ENCODE measurements at regions not wholly inside any gene's neighbourhood (a gene's known extent, or its start where the extent isn't known, plus 50 kb on each side); places are given as distances from the start of the nearest gene placed in this dataset.

DNA sequence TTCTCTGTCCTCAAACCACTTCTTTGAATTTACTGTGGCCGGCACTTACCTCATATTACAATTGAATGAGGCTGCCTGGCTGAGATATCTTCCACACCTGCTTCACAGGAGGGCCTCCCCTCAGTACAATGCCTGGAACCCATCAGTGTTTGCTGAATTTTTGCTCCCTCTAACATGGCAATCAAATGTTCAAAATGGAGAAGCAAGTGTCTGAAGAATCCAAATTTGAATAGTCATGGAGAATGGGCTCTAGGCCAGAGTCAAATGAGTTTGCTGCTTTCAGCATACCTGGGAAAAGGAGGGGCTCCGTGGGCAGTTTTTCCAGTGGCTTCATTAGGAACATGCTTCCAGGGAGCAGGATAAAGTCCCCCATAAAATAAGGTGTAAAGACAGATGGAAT lies 564.8 kb downstream of the UTRN start:
- Histone ChIP-seq H3K9me3 (ENCODE audit: control insufficient read depth in 4 of 4, low read length in 3 of 4) (no peaks in the 10 kb centered on the region), H3K4me1 (ENCODE audit: control insufficient read depth in 4 of 4, insufficient read depth in 4 of 4, low read length in 3 of 4) (no peaks in the 10 kb centered on the region), H3K27me3 (ENCODE audit: control insufficient read depth in 4 of 4, insufficient read depth in 4 of 4, low read length in 3 of 4) (no peaks in the 10 kb centered on the region), H3K36me3 (ENCODE audit: control insufficient read depth in 4 of 4, insufficient read depth in 3 of 4, low read depth in 1 of 4, low read length in 3 of 4) (peaks cover 2 to 14% (median 9%) of the 10 kb centered on the region in 4 donors), H3K9ac (ENCODE audit: low read depth in 1 of 2, low read length in 2 of 2) (no peak overlapping the region), H3K4me3 (ENCODE audit: low read depth in 1 of 3, low read length in 3 of 3) (no peak overlapping the region), H3K27ac (ENCODE audit: low read depth in 1 of 2, low read length in 2 of 2) (no peak overlapping the region)
- WGBS, result 95% methylated on average over 2 of the region's 2 CpGs
- DNase-seq (ENCODE audit: low spot score), result no peak
- TF ChIP-seq RXRA (IDR thresholded peaks at IDR 0.05) (no peak), HNF4A (conservative IDR thresholded peaks at IDR 0.05) (no peak), SP1 (IDR thresholded peaks at IDR 0.05) (no peak)
- TF ChIP-seq, protein P1, sequence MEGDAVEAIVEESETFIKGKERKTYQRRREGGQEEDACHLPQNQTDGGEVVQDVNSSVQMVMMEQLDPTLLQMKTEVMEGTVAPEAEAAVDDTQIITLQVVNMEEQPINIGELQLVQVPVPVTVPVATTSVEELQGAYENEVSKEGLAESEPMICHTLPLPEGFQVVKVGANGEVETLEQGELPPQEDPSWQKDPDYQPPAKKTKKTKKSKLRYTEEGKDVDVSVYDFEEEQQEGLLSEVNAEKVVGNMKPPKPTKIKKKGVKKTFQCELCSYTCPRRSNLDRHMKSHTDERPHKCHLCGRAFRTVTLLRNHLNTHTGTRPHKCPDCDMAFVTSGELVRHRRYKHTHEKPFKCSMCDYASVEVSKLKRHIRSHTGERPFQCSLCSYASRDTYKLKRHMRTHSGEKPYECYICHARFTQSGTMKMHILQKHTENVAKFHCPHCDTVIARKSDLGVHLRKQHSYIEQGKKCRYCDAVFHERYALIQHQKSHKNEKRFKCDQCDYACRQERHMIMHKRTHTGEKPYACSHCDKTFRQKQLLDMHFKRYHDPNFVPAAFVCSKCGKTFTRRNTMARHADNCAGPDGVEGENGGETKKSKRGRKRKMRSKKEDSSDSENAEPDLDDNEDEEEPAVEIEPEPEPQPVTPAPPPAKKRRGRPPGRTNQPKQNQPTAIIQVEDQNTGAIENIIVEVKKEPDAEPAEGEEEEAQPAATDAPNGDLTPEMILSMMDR (IDR thresholded peaks at IDR 0.05; ENCODE audit: low read depth, low read length, missing input control), result no peak

DNA sequence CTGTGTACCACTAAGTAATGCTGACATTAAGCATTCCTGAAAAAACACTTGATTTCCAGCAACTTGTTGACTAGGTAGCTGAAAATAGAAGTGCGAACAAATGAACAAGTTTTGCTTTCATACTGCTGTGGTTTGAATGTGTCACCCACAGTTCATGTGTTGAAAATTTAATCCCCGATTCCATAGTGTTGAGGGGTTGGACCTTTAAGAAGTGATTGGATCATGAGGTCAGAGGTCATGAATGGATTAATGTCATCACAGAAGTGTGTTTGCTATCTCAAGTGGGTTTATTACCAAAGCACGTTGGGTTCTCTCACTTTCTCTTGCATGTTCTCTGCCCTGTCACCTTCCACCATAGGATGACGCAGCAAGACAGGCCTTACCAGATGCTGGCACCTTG lies 568.5 kb downstream of the UTRN start:
- TF ChIP-seq, protein P2, sequence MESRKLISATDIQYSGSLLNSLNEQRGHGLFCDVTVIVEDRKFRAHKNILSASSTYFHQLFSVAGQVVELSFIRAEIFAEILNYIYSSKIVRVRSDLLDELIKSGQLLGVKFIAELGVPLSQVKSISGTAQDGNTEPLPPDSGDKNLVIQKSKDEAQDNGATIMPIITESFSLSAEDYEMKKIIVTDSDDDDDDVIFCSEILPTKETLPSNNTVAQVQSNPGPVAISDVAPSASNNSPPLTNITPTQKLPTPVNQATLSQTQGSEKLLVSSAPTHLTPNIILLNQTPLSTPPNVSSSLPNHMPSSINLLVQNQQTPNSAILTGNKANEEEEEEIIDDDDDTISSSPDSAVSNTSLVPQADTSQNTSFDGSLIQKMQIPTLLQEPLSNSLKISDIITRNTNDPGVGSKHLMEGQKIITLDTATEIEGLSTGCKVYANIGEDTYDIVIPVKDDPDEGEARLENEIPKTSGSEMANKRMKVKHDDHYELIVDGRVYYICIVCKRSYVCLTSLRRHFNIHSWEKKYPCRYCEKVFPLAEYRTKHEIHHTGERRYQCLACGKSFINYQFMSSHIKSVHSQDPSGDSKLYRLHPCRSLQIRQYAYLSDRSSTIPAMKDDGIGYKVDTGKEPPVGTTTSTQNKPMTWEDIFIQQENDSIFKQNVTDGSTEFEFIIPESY (IDR thresholded peaks at IDR 0.05), result no peak
- TF ChIP-seq FOXA2 (IDR thresholded peaks at IDR 0.05) (no peak), RXRA (IDR thresholded peaks at IDR 0.05) (no peak), GABPA (IDR thresholded peaks at IDR 0.05 in 1 of 2, conservative IDR thresholded peaks at IDR 0.05 in 1 of 2) (no peak), HNF4G (IDR thresholded peaks at IDR 0.05) (no peak), RAD21 (IDR thresholded peaks at IDR 0.05) (no peak), HNF4A (conservative IDR thresholded peaks at IDR 0.05) (no peak), EGR1 (IDR thresholded peaks at IDR 0.05; ENCODE audit: low read depth in 2 of 2) (no peak), NR2F2 (IDR thresholded peaks at IDR 0.05) (no peak), JUND (IDR thresholded peaks at IDR 0.05) (no peak), FOXA1 (IDR thresholded peaks at IDR 0.05) (no peak), YY1 (IDR thresholded peaks at IDR 0.05) (no peak)
- TF ChIP-seq, protein P1 (IDR thresholded peaks at IDR 0.05; ENCODE audit: low read depth, low read length, missing input control), result no peak
- TF ChIP-seq, protein P3, sequence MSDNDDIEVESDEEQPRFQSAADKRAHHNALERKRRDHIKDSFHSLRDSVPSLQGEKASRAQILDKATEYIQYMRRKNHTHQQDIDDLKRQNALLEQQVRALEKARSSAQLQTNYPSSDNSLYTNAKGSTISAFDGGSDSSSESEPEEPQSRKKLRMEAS (IDR thresholded peaks at IDR 0.05), result no peak
- TF ChIP-seq, protein P4, sequence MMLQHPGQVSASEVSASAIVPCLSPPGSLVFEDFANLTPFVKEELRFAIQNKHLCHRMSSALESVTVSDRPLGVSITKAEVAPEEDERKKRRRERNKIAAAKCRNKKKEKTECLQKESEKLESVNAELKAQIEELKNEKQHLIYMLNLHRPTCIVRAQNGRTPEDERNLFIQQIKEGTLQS (IDR thresholded peaks at IDR 0.05), result no peak
- TF ChIP-seq, protein P5, sequence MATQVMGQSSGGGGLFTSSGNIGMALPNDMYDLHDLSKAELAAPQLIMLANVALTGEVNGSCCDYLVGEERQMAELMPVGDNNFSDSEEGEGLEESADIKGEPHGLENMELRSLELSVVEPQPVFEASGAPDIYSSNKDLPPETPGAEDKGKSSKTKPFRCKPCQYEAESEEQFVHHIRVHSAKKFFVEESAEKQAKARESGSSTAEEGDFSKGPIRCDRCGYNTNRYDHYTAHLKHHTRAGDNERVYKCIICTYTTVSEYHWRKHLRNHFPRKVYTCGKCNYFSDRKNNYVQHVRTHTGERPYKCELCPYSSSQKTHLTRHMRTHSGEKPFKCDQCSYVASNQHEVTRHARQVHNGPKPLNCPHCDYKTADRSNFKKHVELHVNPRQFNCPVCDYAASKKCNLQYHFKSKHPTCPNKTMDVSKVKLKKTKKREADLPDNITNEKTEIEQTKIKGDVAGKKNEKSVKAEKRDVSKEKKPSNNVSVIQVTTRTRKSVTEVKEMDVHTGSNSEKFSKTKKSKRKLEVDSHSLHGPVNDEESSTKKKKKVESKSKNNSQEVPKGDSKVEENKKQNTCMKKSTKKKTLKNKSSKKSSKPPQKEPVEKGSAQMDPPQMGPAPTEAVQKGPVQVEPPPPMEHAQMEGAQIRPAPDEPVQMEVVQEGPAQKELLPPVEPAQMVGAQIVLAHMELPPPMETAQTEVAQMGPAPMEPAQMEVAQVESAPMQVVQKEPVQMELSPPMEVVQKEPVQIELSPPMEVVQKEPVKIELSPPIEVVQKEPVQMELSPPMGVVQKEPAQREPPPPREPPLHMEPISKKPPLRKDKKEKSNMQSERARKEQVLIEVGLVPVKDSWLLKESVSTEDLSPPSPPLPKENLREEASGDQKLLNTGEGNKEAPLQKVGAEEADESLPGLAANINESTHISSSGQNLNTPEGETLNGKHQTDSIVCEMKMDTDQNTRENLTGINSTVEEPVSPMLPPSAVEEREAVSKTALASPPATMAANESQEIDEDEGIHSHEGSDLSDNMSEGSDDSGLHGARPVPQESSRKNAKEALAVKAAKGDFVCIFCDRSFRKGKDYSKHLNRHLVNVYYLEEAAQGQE (IDR thresholded peaks at IDR 0.05), result no peak
- peaks cover 0 to 10% (median 6%) of the 10 kb centered on the region in 4 donors for H3K36me3 ChIP-seq (ENCODE audit: control insufficient read depth in 4 of 4, insufficient read depth in 3 of 4, low read depth in 1 of 4, low read length in 3 of 4)
- no peak for DNase-seq (ENCODE audit: low spot score)

More for the DNA sequence above, 568.5 kb downstream of the UTRN start:
- H3K4me3 ChIP-seq (ENCODE audit: low read depth in 1 of 3, low read length in 3 of 3), result no peak overlapping the region
- no peak overlapping the region for H3K9ac ChIP-seq (ENCODE audit: low read depth in 1 of 2, low read length in 2 of 2)
- no peaks in the 10 kb centered on the region for H3K27me3 ChIP-seq (ENCODE audit: control insufficient read depth in 4 of 4, insufficient read depth in 4 of 4, low read length in 3 of 4)
- H3K9me3 ChIP-seq (ENCODE audit: control insufficient read depth in 4 of 4, low read length in 3 of 4), result no peaks in the 10 kb centered on the region
- 68% methylated on average over 4 of the region's 4 CpGs for WGBS
- H3K27ac ChIP-seq (ENCODE audit: low read depth in 1 of 2, low read length in 2 of 2), result no peak overlapping the region
- no peaks in the 10 kb centered on the region for H3K4me1 ChIP-seq (ENCODE audit: control insufficient read depth in 4 of 4, insufficient read depth in 4 of 4, low read length in 3 of 4)

Measured in liver (tissue), 8 donors.